ENCODE measurements at regions not wholly inside any gene's neighbourhood (a gene's known extent, or its start where the extent isn't known, plus 50 kb on each side); places are given as distances from the start of the nearest gene placed in this dataset.
"Not testable (repeated sequence)": the region's sequence is repeated elsewhere in the genome, so short reads cannot be mapped to it uniquely, and the experiment has no call there.

GRCh38 chr5:7105358-7105757, 290.6 kb upstream of the ADCY2 start:
- no peak for DNase-seq

GRCh38 chr5:7117961-7118360, 278.0 kb upstream of the ADCY2 start:
- DNase-seq, result no peak

GRCh38 chr5:7131680-7132079, 264.3 kb upstream of the ADCY2 start:
- DNase-seq, result no peak

GRCh38 chr5:7146886-7147285, 249.1 kb upstream of the ADCY2 start:
- DNase-seq, result no peak

- no peak for DNase-seq
Observed at GRCh38 chr5:7157083-7157482, 238.9 kb upstream of the ADCY2 start.

GRCh38 chr5:7169240-7169878, 226.6 kb upstream of the ADCY2 start:
- DNase-seq, result no peak

- DNase-seq, result not testable (repeated sequence)
Observed at GRCh38 chr5:7170785-7171184, 225.2 kb upstream of the ADCY2 start.

- no peak for DNase-seq
Observed at GRCh38 chr5:7179364-7179763, 216.6 kb upstream of the ADCY2 start.

- DNase-seq, result no peak
Observed at GRCh38 chr5:7181841-7182240, 214.1 kb upstream of the ADCY2 start.

GRCh38 chr5:7185742-7186141, 210.2 kb upstream of the ADCY2 start:
- no peak for DNase-seq

GRCh38 chr5:7186818-7187217, 209.1 kb upstream of the ADCY2 start:
- DNase-seq, result no peak

- DNase-seq, result peak; percentile 12
Observed at GRCh38 chr5:7190712-7191250, 205.2 kb upstream of the ADCY2 start.

GRCh38 chr5:7192016-7192415, 203.9 kb upstream of the ADCY2 start:
- no peak for DNase-seq

GRCh38 chr5:7202846-7203245, 193.1 kb upstream of the ADCY2 start:
- DNase-seq, result no peak

- no peak for DNase-seq
Observed at GRCh38 chr5:7207979-7208378, 188.0 kb upstream of the ADCY2 start.

GRCh38 chr5:7208938-7209337, 187.0 kb upstream of the ADCY2 start:
- DNase-seq, result peak; percentile 65

GRCh38 chr5:7209658-7210057, 186.3 kb upstream of the ADCY2 start:
- DNase-seq, result no peak

GRCh38 chr5:7210549-7210948, 185.4 kb upstream of the ADCY2 start:
- DNase-seq, result no peak

GRCh38 chr5:7213525-7213924, 182.4 kb upstream of the ADCY2 start:
- no peak for DNase-seq

- no peak for DNase-seq
Observed at GRCh38 chr5:7214906-7215416, 181.0 kb upstream of the ADCY2 start.

GRCh38 chr5:7218141-7218540, 177.8 kb upstream of the ADCY2 start:
- no peak for DNase-seq

GRCh38 chr5:7220156-7220555, 175.8 kb upstream of the ADCY2 start:
- DNase-seq, result no peak

- DNase-seq, result no peak
Observed at GRCh38 chr5:7221041-7221440, 174.9 kb upstream of the ADCY2 start.

GRCh38 chr5:7225826-7226225, 170.1 kb upstream of the ADCY2 start:
- no peak for DNase-seq

- no peak for DNase-seq
Observed at GRCh38 chr5:7242118-7242710, 153.7 kb upstream of the ADCY2 start.

Measured in NCI-H345 (cell line).